HG02798 (cell line): ENCODE measurements at regions not wholly inside any gene's neighbourhood (a gene's known extent, or its start where the extent isn't known, plus 50 kb on each side); places are given as distances from the start of the nearest gene placed in this dataset.
"Not testable (repeated sequence)": the region's sequence is repeated elsewhere in the genome, so short reads cannot be mapped to it uniquely, and the experiment has no call there.

Experiments
- ATAC-seq: cut with Tn5 transposase; IDR thresholded peaks from one replicate; pipeline ENCODE4 v1.9.1; 2021; ENCODE audit warnings: mild to moderate bottlenecking; ENCODE audit not compliant: unreplicated experiment, poor library complexity

DNA sequence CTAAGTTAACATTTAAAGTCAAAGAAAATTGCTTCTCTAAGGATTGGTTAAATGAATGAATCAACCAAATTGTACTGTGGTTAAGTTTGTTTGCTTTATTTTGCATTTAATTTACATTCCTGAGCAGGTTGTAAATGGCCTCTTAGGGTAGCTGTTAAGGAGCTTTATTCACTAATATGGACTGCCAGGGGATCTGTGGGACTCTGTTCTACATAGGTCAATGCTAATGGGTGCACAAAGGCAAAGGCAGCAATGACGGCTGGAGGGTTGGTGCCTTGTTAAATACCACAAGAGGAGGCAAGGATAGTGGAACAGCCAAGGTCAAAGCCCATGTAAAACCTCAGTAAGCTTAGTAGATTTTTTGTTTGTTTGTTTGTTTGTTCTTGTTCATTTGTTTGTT, 89.3 kb upstream of the P2RY1 start:
- ATAC-seq = no peak

DNA sequence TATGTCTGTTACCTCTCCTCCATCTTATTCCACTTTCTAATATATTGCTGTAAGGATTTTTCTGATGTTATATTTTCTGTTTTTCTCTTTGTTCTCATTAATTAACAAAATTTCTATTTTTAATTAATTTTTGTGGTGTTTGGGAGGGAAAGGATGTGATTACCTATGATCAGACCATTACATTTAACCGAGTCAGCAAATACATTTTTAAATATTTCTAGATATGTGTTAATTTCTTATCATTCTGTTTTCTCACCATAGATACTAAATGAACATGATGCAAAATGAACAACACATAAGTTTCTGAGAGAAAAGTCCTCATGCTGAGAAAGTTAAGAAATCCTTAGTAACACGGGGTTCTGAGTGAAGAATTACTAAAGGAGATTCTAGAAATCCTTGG, 80.6 kb upstream of the P2RY1 start:
- no peak for ATAC-seq

GRCh38 chr3:152756807-152757206, 78.1 kb upstream of the P2RY1 start:
- ATAC-seq = no peak

DNA sequence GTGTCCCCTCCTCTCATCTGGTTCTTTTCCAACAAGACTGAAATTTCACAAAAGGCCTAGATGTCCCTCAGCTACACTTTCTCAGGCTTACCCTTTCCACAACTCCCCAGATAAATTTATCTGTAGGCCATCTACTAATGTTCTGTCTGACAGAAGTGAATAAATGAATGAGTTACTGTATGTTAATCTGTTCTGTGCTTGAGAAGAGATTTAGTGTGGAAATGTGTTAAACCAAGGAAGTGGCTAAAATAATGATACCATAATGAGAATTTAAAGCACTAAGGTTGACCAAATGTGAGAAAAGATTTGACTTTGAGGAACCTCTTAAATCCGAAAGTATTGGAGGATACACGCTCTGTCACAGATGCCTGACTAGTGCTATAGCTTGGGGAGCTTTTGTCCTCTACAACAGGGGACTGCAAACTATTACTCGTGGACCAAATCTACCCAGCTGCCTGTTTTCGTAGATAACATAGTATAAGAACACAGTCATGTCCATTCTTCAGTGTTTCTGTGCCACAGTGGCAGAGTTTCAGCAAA, 74.8 kb upstream of the P2RY1 start:
- ATAC-seq = peak; percentile 75

GRCh38 chr3:152760591-152760990, 74.3 kb upstream of the P2RY1 start:
- peak; percentile 27 for ATAC-seq

GRCh38 chr3:152768478-152768877, 66.5 kb upstream of the P2RY1 start:
- ATAC-seq = no peak

DNA sequence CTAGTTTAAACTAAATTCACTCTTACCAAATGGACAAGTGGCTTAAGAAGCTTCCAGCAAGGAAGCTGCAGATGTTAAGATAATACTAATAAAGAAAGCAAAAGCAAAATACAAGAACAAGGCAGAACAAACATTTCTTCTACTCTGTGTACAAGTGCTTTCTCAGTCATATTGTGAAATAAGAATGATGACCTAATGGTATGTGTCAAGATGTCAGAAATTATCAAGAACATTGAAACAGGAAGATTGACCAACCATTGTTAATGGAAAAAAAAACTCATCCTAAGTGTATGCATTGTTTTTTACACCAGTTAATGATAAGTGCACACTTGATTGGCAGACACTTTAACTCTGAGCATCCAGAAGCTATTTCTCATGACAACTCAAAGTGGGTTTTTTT, 65.4 kb upstream of the P2RY1 start:
- peak; percentile 70 for ATAC-seq

DNA sequence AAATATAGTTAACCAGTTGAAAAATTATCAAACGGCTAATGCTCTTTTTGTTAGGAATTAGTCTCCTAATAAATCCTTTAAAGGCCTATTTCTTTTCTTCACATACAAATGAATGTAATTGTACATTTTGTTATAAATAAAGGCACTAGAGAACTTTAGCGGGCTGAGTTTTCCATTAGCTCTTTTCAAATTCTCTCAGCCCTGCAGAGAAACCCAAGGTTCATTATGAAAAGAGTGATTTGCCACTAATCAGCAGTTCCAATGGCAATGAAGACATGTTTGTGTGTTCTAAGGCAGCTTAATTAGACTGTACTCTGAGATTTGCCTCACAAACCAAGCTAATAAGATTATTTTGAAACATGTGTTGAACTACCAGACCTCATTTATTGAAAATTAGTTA, 64.6 kb upstream of the P2RY1 start:
- ATAC-seq = no peak

DNA sequence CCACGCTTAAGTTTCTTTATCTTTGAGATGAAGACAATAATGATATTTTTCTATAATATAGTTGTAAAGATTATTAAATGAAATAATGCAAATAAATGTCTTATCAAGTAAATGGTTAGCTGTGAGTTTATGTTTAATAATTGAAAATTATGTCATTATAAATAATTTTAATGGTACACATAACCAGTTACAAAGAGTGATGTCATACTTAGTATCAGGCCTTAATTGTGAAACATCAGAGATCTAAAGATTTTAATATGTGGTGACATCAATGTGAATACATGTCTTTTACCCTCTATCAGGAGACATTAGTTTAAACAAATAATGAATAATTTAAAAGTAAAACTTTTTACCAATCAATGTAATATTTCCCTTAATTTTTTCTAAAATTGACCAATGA, 63.8 kb upstream of the P2RY1 start:
- no peak for ATAC-seq

DNA sequence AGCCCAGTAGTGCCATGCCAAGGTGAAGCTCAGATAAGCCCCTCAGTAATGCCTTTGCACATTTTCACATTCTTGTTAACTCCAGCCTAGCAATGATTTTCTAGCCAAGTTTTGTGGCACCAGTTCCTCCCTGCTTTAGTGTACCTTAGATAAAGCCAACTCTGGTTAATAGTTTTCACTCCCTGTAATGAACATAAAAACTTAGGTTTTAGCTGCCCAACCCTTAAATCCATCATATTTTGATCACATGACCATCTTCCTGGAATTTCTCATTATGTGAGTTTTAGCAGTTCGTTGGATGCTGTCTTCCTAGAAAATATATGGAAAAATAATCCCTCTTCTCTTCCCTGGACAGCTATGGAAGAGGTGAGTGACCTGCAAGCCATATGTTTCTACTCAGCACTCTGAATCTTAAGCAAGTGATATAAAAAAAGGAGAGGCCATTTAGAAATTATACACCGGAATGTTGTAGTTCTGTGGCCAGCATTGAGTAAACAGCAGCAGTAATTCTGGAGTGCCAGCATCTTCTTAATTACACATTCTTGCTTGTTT, 62.2 kb upstream of the P2RY1 start:
- ATAC-seq = no peak

DNA sequence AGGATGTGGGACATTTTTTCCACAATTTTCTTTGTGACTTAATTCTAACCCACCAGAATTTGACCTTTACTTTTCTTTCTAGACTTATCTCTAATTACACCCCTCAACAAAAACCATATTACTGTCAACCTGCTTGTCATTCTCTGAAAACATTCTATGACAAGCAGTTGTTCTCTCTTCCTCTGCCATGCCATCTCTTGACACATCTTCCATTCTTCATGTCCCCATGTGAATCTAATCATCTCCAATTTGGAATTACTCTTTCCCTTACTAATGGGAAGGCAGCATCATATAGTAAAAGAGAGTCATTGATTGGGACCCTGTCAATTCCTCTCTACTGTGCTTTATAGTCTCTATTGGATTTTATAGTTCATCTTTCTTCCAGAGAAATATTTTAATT, 61.3 kb upstream of the P2RY1 start:
- no peak for ATAC-seq

GRCh38 chr3:152774230-152774629, 60.7 kb upstream of the P2RY1 start:
- ATAC-seq = not testable (repeated sequence)

GRCh38 chr3:152778022-152778421, 56.9 kb upstream of the P2RY1 start:
- no peak for ATAC-seq

GRCh38 chr3:152779653-152780052, 55.3 kb upstream of the P2RY1 start:
- ATAC-seq = no peak

DNA sequence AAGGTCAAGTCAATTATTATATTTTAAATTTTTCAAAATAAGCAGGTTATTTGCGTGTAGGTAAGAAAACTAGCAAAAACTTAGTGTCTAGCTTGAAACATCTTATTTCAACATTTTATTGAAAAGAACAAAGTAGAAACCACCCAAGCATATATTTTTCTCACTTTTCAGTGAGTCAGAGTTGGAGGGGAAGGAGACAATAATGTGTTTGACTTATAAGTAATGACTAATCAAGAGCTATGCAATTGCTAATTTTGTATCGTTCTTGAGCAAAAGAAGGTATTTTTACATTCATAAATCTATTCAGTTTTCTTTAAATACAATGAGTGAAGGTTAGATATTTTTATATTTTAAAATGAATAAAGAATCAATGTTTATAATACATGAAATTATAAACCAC, 54.4 kb upstream of the P2RY1 start:
- no peak for ATAC-seq

GRCh38 chr3:152785051-152785450, 49.9 kb upstream of the P2RY1 start:
- peak; percentile 39 for ATAC-seq
